Activated T-helper 1 cell treated with anti-CD3 and anti-CD28 coated beads, Interleukin-12 subunit alpha, Interleukin-12 subunit beta, Interleukin-2, Interleukin-4 antibody, amounts not matched to agents 30 ng/mL and 10 ng/mL and 1 ng/mL, durations not matched to agents 14 hours and 24 hours and 36 hours (primary cell): ENCODE measurements at regions not wholly inside any gene's neighbourhood (a gene's known extent, or its start where the extent isn't known, plus 50 kb on each side); places are given as distances from the start of the nearest gene placed in this dataset.
"Not testable (repeated sequence)": the region's sequence is repeated elsewhere in the genome, so short reads cannot be mapped to it uniquely, and the experiment has no call there.

Experiments
- DNase-seq: peaks from one replicate; pipeline ENCODE4 v3.0.0; 2021; ENCODE audit warnings: low spot score
- H3K27ac Mint-ChIP-seq: one replicate; pipeline ENCODE4 v1.8.0; 2021; ENCODE audit warnings: mild to moderate bottlenecking, mixed read lengths
- H3K27me3 Mint-ChIP-seq: one replicate; pipeline ENCODE4 v1.8.0; 2022; ENCODE audit warnings: mild to moderate bottlenecking, moderate library complexity, mixed read lengths; ENCODE audit not compliant: insufficient read depth
- H3K36me3 Mint-ChIP-seq: one replicate; pipeline ENCODE4 v1.8.0; 2021; ENCODE audit warnings: low read depth, mixed read lengths
- H3K4me1 Mint-ChIP-seq: one replicate; pipeline ENCODE4 v1.8.0; 2021; ENCODE audit warnings: low read depth, mixed read lengths
- H3K4me3 Mint-ChIP-seq: one replicate; pipeline ENCODE4 v1.8.0; 2021; ENCODE audit warnings: mild to moderate bottlenecking, moderate library complexity, mixed read lengths
- H3K9me3 Mint-ChIP-seq: one replicate; pipeline ENCODE4 v1.8.0; 2021; ENCODE audit warnings: mixed read lengths
- intact Hi-C: fragments of 100-400 bp; cut with micrococcal nuclease; formaldehyde crosslinking; loops from one replicate; pipeline ENCODE4 v1.15.1; 2024

GRCh38 chr10:35979116-35979515, 337.0 kb upstream of the FZD8 start:
- Mint-ChIP-seq H3K36me3 (no peaks in the 10 kb centered on the region), H3K4me1 (no peaks in the 10 kb centered on the region), H3K9me3 (no peaks in the 10 kb centered on the region), H3K4me3 (no peak overlapping the region), H3K27me3 (no peaks in the 10 kb centered on the region), H3K27ac (no peak overlapping the region)
- intact Hi-C loops = no loop called here
- DNase-seq = no peak

GRCh38 chr10:35973912-35974591, 332.0 kb upstream of the FZD8 start:
- H3K9me3 Mint-ChIP-seq, H3K4me1 Mint-ChIP-seq, H3K27me3 Mint-ChIP-seq, H3K4me3 Mint-ChIP-seq, DNase-seq, H3K27ac Mint-ChIP-seq, intact Hi-C loops, H3K36me3 Mint-ChIP-seq: not testable (repeated sequence)

GRCh38 chr10:35972275-35972674, 330.2 kb upstream of the FZD8 start:
- Mint-ChIP-seq H3K4me1 (no peaks in the 10 kb centered on the region), H3K9me3 (no peaks in the 10 kb centered on the region), H3K36me3 (no peaks in the 10 kb centered on the region), H3K4me3 (no peak overlapping the region), H3K27me3 (no peaks in the 10 kb centered on the region), H3K27ac (no peak overlapping the region)
- DNase-seq = no peak
- intact Hi-C loops = no loop called here

- peaks cover 4% of the 10 kb centered on the region for H3K9me3 Mint-ChIP-seq
- no peaks in the 10 kb centered on the region for H3K4me1 Mint-ChIP-seq
- H3K36me3 Mint-ChIP-seq = no peaks in the 10 kb centered on the region
- no peak for DNase-seq
- intact Hi-C loops = no loop called here
- no peak overlapping the region for H3K4me3 Mint-ChIP-seq
- no peak overlapping the region for H3K27ac Mint-ChIP-seq
- H3K27me3 Mint-ChIP-seq = no peaks in the 10 kb centered on the region
These were observed 329.3 kb upstream of the FZD8 start for GRCh38 chr10:35971397-35971796.

- Mint-ChIP-seq H3K4me1 (no peaks in the 10 kb centered on the region), H3K27me3 (no peaks in the 10 kb centered on the region), H3K9me3 (peaks cover 17% of the 10 kb centered on the region), H3K36me3 (no peaks in the 10 kb centered on the region), H3K4me3 (no peak overlapping the region), H3K27ac (no peak overlapping the region)
- DNase-seq = no peak
- intact Hi-C loops = no loop called here
These were observed 321.6 kb upstream of the FZD8 start for GRCh38 chr10:35963685-35964084.

GRCh38 chr10:35961501-35961900, 319.4 kb upstream of the FZD8 start:
- H3K36me3 Mint-ChIP-seq = no peaks in the 10 kb centered on the region
- intact Hi-C loops = no loop called here
- no peaks in the 10 kb centered on the region for H3K4me1 Mint-ChIP-seq
- H3K27me3 Mint-ChIP-seq = no peaks in the 10 kb centered on the region
- H3K9me3 Mint-ChIP-seq = peaks cover 13% of the 10 kb centered on the region
- no peak for DNase-seq
- H3K27ac Mint-ChIP-seq = no peak overlapping the region
- no peak overlapping the region for H3K4me3 Mint-ChIP-seq

GRCh38 chr10:35959252-35959651, 317.2 kb upstream of the FZD8 start:
- Mint-ChIP-seq H3K27ac (no peak overlapping the region), H3K9me3 (peaks cover 4% of the 10 kb centered on the region)

GRCh38 chr10:35958609-35959008, 316.5 kb upstream of the FZD8 start:
- H3K27ac Mint-ChIP-seq, H3K4me3 Mint-ChIP-seq, intact Hi-C loops, H3K9me3 Mint-ChIP-seq, H3K27me3 Mint-ChIP-seq, DNase-seq, H3K36me3 Mint-ChIP-seq, H3K4me1 Mint-ChIP-seq: not testable (repeated sequence)

More at GRCh38 chr10:35959252-35959651, 317.2 kb upstream of the FZD8 start:
- no peak for DNase-seq
- intact Hi-C loops = no loop called here
- Mint-ChIP-seq H3K36me3 (no peaks in the 10 kb centered on the region), H3K4me3 (no peak overlapping the region), H3K27me3 (no peaks in the 10 kb centered on the region), H3K4me1 (no peaks in the 10 kb centered on the region)

GRCh38 chr10:35950701-35951100, 308.6 kb upstream of the FZD8 start:
- no peak overlapping the region for H3K27ac Mint-ChIP-seq
- H3K9me3 Mint-ChIP-seq = peaks cover 6% of the 10 kb centered on the region
- intact Hi-C loops = no loop called here
- H3K4me3 Mint-ChIP-seq = no peak overlapping the region
- peaks cover 2% of the 10 kb centered on the region for H3K27me3 Mint-ChIP-seq
- H3K4me1 Mint-ChIP-seq = no peaks in the 10 kb centered on the region
- DNase-seq = no peak
- no peaks in the 10 kb centered on the region for H3K36me3 Mint-ChIP-seq

- Mint-ChIP-seq H3K4me3 (no peak overlapping the region), H3K36me3 (no peaks in the 10 kb centered on the region), H3K4me1 (no peaks in the 10 kb centered on the region), H3K27me3 (peaks cover 2% of the 10 kb centered on the region), H3K9me3 (peaks cover 6% of the 10 kb centered on the region), H3K27ac (no peak overlapping the region)
- intact Hi-C loops = no loop called here
- no peak for DNase-seq
These were observed 308.1 kb upstream of the FZD8 start for GRCh38 chr10:35950226-35950625.

GRCh38 chr10:35949811-35950211, 307.7 kb upstream of the FZD8 start:
- Mint-ChIP-seq H3K27ac (no peak overlapping the region), H3K27me3 (peaks cover 2% of the 10 kb centered on the region), H3K4me1 (no peaks in the 10 kb centered on the region), H3K9me3 (peaks cover 6% of the 10 kb centered on the region), H3K4me3 (no peak overlapping the region), H3K36me3 (no peaks in the 10 kb centered on the region)
- intact Hi-C loops = no loop called here
- no peak for DNase-seq

GRCh38 chr10:35946556-35946955, 304.5 kb upstream of the FZD8 start:
- intact Hi-C loops = no loop called here
- Mint-ChIP-seq H3K4me3 (no peak overlapping the region), H3K36me3 (no peaks in the 10 kb centered on the region), H3K27me3 (peaks cover 2% of the 10 kb centered on the region), H3K4me1 (no peaks in the 10 kb centered on the region), H3K9me3 (peaks cover 6% of the 10 kb centered on the region), H3K27ac (no peak overlapping the region)
- DNase-seq = no peak

GRCh38 chr10:35942057-35942456, 300.0 kb upstream of the FZD8 start:
- Mint-ChIP-seq H3K36me3 (no peaks in the 10 kb centered on the region), H3K4me3 (no peak overlapping the region), H3K27me3 (peaks cover under 1% of the 10 kb centered on the region), H3K4me1 (no peaks in the 10 kb centered on the region), H3K9me3 (peaks cover 10% of the 10 kb centered on the region), H3K27ac (no peak overlapping the region)
- intact Hi-C loops = no loop called here
- no peak for DNase-seq
